ENCODE measurements at regions not wholly inside any gene's neighbourhood (a gene's known extent, or its start where the extent isn't known, plus 50 kb on each side); places are given as distances from the start of the nearest gene placed in this dataset.

DNA sequence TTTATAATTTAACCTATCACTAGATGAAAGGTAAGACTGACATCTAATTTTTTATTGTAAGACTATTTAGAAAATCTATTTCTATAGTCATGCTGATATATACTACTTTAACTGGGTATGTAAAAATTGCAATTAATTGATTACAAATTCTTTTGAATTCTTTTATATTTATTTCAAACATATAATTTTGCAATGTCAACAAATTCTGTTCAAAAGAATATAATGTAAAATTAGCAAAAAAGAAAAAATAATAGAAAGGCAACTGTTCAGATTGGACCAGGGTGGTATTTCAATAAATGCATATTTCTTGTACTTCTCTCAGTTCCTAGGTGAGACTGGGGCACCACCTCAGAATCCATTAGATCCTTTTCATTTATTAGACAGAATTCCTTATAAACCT is 1053.5 kb upstream of the FBXO33 start:
- Histone ChIP-seq H3K27ac (ENCODE audit: low read length) (no peak overlapping the region), H3K4me2 (ENCODE audit: low read depth, low read length, poor library complexity, severe bottlenecking) (no peak overlapping the region), H3K4me3 (ENCODE audit: low read length) (no peak overlapping the region), H3K4me1 (ENCODE audit: low read length) (no peaks in the 10 kb centered on the region), H2AFZ (ENCODE audit: low read length) (no peak overlapping the region), H3K36me3 (ENCODE audit: insufficient read depth, low read length) (no peaks in the 10 kb centered on the region), H3K27me3 (ENCODE audit: low read length) (no peaks in the 10 kb centered on the region), H4K20me1 (ENCODE audit: insufficient read depth, low read depth, low read length) (no peaks in the 10 kb centered on the region), H3K9me3 (ENCODE audit: low read length) (peaks cover 25% of the 10 kb centered on the region), H3K9me2 (replicated peaks; ENCODE audit: insufficient read depth, low read length) (no peaks in the 10 kb centered on the region; the same call in 1 of the 2 replicates), H3K79me2 (ENCODE audit: low read length) (no peaks in the 10 kb centered on the region), H3K9ac (ENCODE audit: low read length) (no peak overlapping the region)
- DNase-seq: no peak

DNA sequence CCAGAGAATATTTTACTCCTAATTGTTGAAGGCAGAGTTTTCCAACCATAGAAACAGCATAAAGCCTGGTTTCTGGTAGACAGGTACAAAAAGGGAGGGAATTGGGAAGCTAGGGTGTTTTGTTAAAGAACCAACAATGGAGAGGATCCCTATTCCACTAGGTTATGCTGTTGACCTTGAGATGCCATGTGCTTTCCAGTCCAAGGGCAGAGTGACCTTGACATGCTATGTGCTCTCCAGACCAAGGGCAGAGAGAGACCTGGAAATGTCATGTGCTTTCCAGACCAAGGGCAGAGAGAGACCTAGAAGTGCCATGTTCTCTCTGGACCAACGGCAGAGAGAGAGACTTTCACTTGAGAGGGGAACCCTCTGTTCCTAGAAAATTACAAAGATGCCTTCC is 1043.8 kb upstream of the FBXO33 start:
- Histone ChIP-seq H3K79me2 (ENCODE audit: low read length) (no peaks in the 10 kb centered on the region), H3K4me2 (ENCODE audit: low read depth, low read length, poor library complexity, severe bottlenecking) (no peak overlapping the region), H3K4me1 (ENCODE audit: low read length) (no peaks in the 10 kb centered on the region), H3K4me3 (ENCODE audit: low read length) (no peak overlapping the region), H3K27me3 (ENCODE audit: low read length) (no peaks in the 10 kb centered on the region), H3K27ac (ENCODE audit: low read length) (no peak overlapping the region), H3K36me3 (ENCODE audit: insufficient read depth, low read length) (no peaks in the 10 kb centered on the region), H2AFZ (ENCODE audit: low read length) (no peak overlapping the region), H3K9me3 (ENCODE audit: low read length) (peaks cover 56% of the 10 kb centered on the region), H3K9ac (ENCODE audit: low read length) (no peak overlapping the region), H4K20me1 (ENCODE audit: insufficient read depth, low read depth, low read length) (no peaks in the 10 kb centered on the region), H3K9me2 (replicated peaks; ENCODE audit: insufficient read depth, low read length) (no peaks in the 10 kb centered on the region)
- DNase-seq: no peak

DNA sequence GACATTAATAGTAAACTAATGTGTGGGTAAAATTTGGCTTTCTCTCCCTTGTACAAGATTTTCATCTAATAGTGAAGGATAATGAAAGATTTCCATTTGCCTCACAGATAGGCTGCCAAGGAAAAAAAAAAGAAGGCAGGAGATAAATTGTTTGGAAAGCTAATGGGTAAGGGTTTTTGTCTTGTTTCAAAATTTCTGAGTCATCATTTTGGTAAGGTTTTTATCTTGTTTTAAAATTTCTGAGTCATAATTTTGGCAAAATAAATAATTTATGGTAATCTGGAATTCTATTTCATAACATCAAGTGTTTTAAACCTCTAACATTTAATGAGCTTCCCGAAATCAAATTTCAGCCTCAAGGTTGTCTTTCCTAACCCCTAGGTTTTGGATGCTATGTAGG is 1035.7 kb upstream of the FBXO33 start:
- H3K36me3 ChIP-seq (ENCODE audit: insufficient read depth, low read length): no peaks in the 10 kb centered on the region
- H3K9me3 ChIP-seq (ENCODE audit: low read length): peaks cover 64% of the 10 kb centered on the region
- DNase-seq: no peak
- no peak overlapping the region for H3K27ac ChIP-seq (ENCODE audit: low read length)
- H4K20me1 ChIP-seq (ENCODE audit: insufficient read depth, low read depth, low read length): no peaks in the 10 kb centered on the region
- no peak overlapping the region for H3K9ac ChIP-seq (ENCODE audit: low read length)
- H3K4me1 ChIP-seq (ENCODE audit: low read length): no peaks in the 10 kb centered on the region
- H3K4me2 ChIP-seq (ENCODE audit: low read depth, low read length, poor library complexity, severe bottlenecking): no peak overlapping the region
- no peaks in the 10 kb centered on the region for H3K9me2 ChIP-seq (replicated peaks; ENCODE audit: insufficient read depth, low read length)
- no peak overlapping the region for H2AFZ ChIP-seq (ENCODE audit: low read length)
- no peaks in the 10 kb centered on the region for H3K79me2 ChIP-seq (ENCODE audit: low read length)
- no peaks in the 10 kb centered on the region for H3K27me3 ChIP-seq (ENCODE audit: low read length)
- H3K4me3 ChIP-seq (ENCODE audit: low read length): no peak overlapping the region

DNA sequence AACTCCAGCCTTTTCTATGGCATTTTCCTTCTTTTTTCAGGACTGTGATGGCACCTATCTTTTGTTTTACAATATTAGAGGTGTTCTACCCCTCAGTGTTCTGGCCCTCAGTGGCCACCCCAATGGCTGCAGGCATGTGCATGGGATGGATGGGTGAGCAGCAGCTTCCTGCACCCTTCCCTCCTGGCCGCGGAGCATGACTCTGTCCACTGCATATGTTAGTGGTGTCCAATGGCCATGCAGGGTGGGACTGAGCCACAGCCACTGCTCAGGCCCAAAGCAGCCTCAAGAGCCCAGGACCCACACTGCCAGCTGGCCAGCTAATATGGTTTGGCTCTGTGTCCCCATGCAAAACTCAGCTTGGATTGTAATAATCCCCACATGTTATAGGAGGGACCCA is 1032.3 kb upstream of the FBXO33 start:
- H3K9ac ChIP-seq (ENCODE audit: low read length): no peak overlapping the region
- H3K4me1 ChIP-seq (ENCODE audit: low read length): no peaks in the 10 kb centered on the region
- no peak overlapping the region for H2AFZ ChIP-seq (ENCODE audit: low read length)
- no peaks in the 10 kb centered on the region for H3K9me2 ChIP-seq (replicated peaks; ENCODE audit: insufficient read depth, low read length)
- H3K4me3 ChIP-seq (ENCODE audit: low read length): no peak overlapping the region
- no peak overlapping the region for H3K27ac ChIP-seq (ENCODE audit: low read length)
- no peaks in the 10 kb centered on the region for H3K36me3 ChIP-seq (ENCODE audit: insufficient read depth, low read length)
- no peaks in the 10 kb centered on the region for H3K79me2 ChIP-seq (ENCODE audit: low read length)
- no peak for DNase-seq
- H3K4me2 ChIP-seq (ENCODE audit: low read depth, low read length, poor library complexity, severe bottlenecking): no peak overlapping the region
- H3K9me3 ChIP-seq (ENCODE audit: low read length): peaks cover 57% of the 10 kb centered on the region
- no peaks in the 10 kb centered on the region for H4K20me1 ChIP-seq (ENCODE audit: insufficient read depth, low read depth, low read length)
- H3K27me3 ChIP-seq (ENCODE audit: low read length): no peaks in the 10 kb centered on the region

DNA sequence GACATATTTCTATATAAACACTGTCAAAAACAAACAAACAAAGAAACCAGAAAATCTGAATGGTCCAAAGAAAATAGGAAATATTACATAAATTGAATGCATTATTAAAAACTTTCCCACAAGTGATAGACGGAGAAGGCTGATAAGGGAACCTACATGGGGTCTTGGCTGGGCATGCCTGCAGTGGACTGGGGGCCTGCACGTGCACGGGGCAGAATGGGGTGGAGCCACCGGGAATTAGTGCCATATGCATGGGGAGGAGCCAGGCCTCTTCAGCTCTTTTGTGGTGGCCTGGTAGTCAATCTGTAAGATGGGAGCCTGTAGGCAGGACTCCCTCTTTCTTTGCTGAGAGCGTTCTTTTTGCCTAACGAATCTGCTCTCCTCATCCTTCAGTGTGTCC is 1031.7 kb upstream of the FBXO33 start:
- Histone ChIP-seq H3K4me3 (ENCODE audit: low read length) (no peak overlapping the region), H3K4me1 (ENCODE audit: low read length) (no peaks in the 10 kb centered on the region), H3K79me2 (ENCODE audit: low read length) (no peaks in the 10 kb centered on the region)

DNA sequence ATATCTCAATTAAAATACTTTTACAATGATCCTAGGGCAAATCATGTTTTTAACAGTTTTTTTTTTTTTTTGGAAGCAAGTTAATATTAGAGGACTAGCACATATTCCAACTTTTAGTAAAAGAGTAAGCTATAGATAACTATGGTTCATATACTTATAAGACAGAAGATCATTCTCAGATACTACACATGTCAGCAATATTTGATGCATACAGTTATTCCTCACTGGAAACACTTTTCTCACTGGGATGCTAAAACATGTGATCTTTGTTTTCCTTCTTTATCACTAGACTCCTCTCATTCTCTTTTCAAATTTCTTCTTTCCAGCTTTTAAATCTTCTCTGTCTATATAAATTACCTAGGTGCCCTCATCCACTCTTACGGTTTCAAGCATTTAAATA is 1020.4 kb upstream of the FBXO33 start:
- no peaks in the 10 kb centered on the region for H3K4me1 ChIP-seq (ENCODE audit: low read length)
- no peak overlapping the region for H3K9ac ChIP-seq (ENCODE audit: low read length)
- no peaks in the 10 kb centered on the region for H3K9me2 ChIP-seq (replicated peaks; ENCODE audit: insufficient read depth, low read length)
- no peak overlapping the region for H3K4me2 ChIP-seq (ENCODE audit: low read depth, low read length, poor library complexity, severe bottlenecking)
- no peaks in the 10 kb centered on the region for H3K79me2 ChIP-seq (ENCODE audit: low read length)
- no peak overlapping the region for H3K4me3 ChIP-seq (ENCODE audit: low read length)
- no peak for DNase-seq
- no peaks in the 10 kb centered on the region for H3K36me3 ChIP-seq (ENCODE audit: insufficient read depth, low read length)
- peaks cover 41% of the 10 kb centered on the region for H3K9me3 ChIP-seq (ENCODE audit: low read length)
- H4K20me1 ChIP-seq (ENCODE audit: insufficient read depth, low read depth, low read length): no peaks in the 10 kb centered on the region
- no peak overlapping the region for H2AFZ ChIP-seq (ENCODE audit: low read length)
- H3K27ac ChIP-seq (ENCODE audit: low read length): no peak overlapping the region
- H3K27me3 ChIP-seq (ENCODE audit: low read length): no peaks in the 10 kb centered on the region

More for the DNA sequence above, 1031.7 kb upstream of the FBXO33 start:
- H3K9ac ChIP-seq (ENCODE audit: low read length): no peak overlapping the region
- no peaks in the 10 kb centered on the region for H3K27me3 ChIP-seq (ENCODE audit: low read length)
- H3K36me3 ChIP-seq (ENCODE audit: insufficient read depth, low read length): no peaks in the 10 kb centered on the region
- H3K9me2 ChIP-seq (replicated peaks; ENCODE audit: insufficient read depth, low read length): no peaks in the 10 kb centered on the region
- H3K27ac ChIP-seq (ENCODE audit: low read length): no peak overlapping the region
- no peak overlapping the region for H2AFZ ChIP-seq (ENCODE audit: low read length)
- no peaks in the 10 kb centered on the region for H4K20me1 ChIP-seq (ENCODE audit: insufficient read depth, low read depth, low read length)
- peaks cover 63% of the 10 kb centered on the region for H3K9me3 ChIP-seq (ENCODE audit: low read length)
- no peak for DNase-seq
- no peak overlapping the region for H3K4me2 ChIP-seq (ENCODE audit: low read depth, low read length, poor library complexity, severe bottlenecking)

DNA sequence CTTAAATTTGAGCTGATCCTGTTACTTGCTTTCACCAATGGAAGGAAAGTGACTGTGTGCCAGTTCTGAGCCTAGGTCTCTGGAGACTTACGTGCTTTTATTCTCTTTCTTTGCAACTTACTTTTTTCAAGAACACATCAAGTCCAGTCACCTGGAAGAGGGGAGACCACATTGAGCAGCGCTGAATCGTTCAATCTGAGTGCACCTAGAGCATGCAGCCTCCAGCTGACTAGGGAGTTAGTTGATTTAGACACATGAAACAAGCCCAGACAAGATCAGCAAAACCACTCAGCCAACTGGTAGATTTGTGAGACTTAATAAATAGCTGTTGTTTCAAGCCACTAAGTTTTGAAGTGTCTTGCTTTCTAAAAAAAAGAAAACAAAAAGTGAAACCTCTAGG is 1014.8 kb upstream of the FBXO33 start:
- Histone ChIP-seq H3K4me1 (ENCODE audit: low read length) (no peaks in the 10 kb centered on the region), H3K4me2 (ENCODE audit: low read depth, low read length, poor library complexity, severe bottlenecking) (no peak overlapping the region), H3K79me2 (ENCODE audit: low read length) (no peaks in the 10 kb centered on the region), H2AFZ (ENCODE audit: low read length) (no peak overlapping the region), H4K20me1 (ENCODE audit: insufficient read depth, low read depth, low read length) (no peaks in the 10 kb centered on the region), H3K9me2 (replicated peaks; ENCODE audit: insufficient read depth, low read length) (no peaks in the 10 kb centered on the region), H3K27ac (ENCODE audit: low read length) (no peak overlapping the region), H3K9ac (ENCODE audit: low read length) (no peak overlapping the region), H3K9me3 (ENCODE audit: low read length) (peaks cover 41% of the 10 kb centered on the region), H3K4me3 (ENCODE audit: low read length) (no peak overlapping the region), H3K36me3 (ENCODE audit: insufficient read depth, low read length) (no peaks in the 10 kb centered on the region), H3K27me3 (ENCODE audit: low read length) (no peaks in the 10 kb centered on the region)
- DNase-seq: no peak

DNA sequence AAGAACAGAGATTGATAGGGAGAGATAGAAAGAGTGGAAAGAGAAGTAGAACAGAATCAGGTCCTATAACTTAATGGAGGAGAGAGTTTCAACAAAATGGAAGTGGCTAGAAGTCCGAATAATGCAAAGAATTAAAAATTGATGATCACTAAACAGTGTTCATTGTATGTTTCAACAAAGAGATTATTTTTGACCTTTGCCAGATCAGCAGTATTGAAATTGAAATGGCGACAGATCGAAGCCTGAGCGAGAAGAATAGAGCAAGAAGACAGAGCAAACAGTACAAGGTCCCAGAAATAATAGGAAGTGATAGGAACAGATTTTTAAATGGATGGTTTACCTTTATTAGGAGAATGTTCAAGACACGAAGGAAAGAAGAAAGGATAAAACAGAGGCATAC is 1012.8 kb upstream of the FBXO33 start:
- Histone ChIP-seq H3K9me2 (replicated peaks; ENCODE audit: insufficient read depth, low read length) (no peaks in the 10 kb centered on the region), H3K36me3 (ENCODE audit: insufficient read depth, low read length) (no peaks in the 10 kb centered on the region), H4K20me1 (ENCODE audit: insufficient read depth, low read depth, low read length) (no peaks in the 10 kb centered on the region), H3K9me3 (ENCODE audit: low read length) (peaks cover 47% of the 10 kb centered on the region), H3K9ac (ENCODE audit: low read length) (no peak overlapping the region), H3K27me3 (ENCODE audit: low read length) (no peaks in the 10 kb centered on the region), H3K79me2 (ENCODE audit: low read length) (no peaks in the 10 kb centered on the region), H3K27ac (ENCODE audit: low read length) (no peak overlapping the region), H2AFZ (ENCODE audit: low read length) (no peak overlapping the region), H3K4me3 (ENCODE audit: low read length) (no peak overlapping the region), H3K4me1 (ENCODE audit: low read length) (no peaks in the 10 kb centered on the region), H3K4me2 (ENCODE audit: low read depth, low read length, poor library complexity, severe bottlenecking) (no peak overlapping the region)
- no peak for DNase-seq

DNA sequence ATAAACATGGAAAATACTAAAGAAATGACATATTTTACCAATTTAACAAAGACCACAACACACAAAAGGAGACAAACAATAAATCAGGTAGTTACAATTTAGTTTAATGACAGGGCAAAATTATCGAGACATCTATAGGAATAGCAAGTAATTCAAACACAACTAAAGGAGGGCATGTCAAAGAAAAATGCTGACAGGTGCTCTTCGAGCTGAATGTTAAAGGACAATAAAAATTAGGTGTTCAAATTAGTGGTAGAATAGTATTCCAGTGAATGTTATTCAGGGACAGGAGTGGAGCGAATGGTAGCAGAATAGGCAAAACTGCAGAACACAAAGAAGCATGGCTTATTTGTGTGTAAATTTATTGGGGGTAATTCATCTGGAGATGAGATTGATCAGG is 1004.3 kb upstream of the FBXO33 start:
- H3K36me3 ChIP-seq (ENCODE audit: insufficient read depth, low read length): no peaks in the 10 kb centered on the region
- no peak for DNase-seq
- no peaks in the 10 kb centered on the region; the same call in 1 of the 2 replicates for H3K9me2 ChIP-seq (replicated peaks; ENCODE audit: insufficient read depth, low read length)
- H3K27ac ChIP-seq (ENCODE audit: low read length): no peak overlapping the region
- no peaks in the 10 kb centered on the region for H4K20me1 ChIP-seq (ENCODE audit: insufficient read depth, low read depth, low read length)
- H3K4me3 ChIP-seq (ENCODE audit: low read length): no peak overlapping the region
- H3K4me1 ChIP-seq (ENCODE audit: low read length): no peaks in the 10 kb centered on the region
- H3K4me2 ChIP-seq (ENCODE audit: low read depth, low read length, poor library complexity, severe bottlenecking): no peak overlapping the region
- H2AFZ ChIP-seq (ENCODE audit: low read length): no peak overlapping the region
- no peak overlapping the region for H3K9ac ChIP-seq (ENCODE audit: low read length)
- peaks cover 57% of the 10 kb centered on the region for H3K9me3 ChIP-seq (ENCODE audit: low read length)
- no peaks in the 10 kb centered on the region for H3K79me2 ChIP-seq (ENCODE audit: low read length)
- no peaks in the 10 kb centered on the region for H3K27me3 ChIP-seq (ENCODE audit: low read length)

All from Karpas-422 (cell line).